ENCODE measurements at regions not wholly inside any gene's neighbourhood (a gene's known extent, or its start where the extent isn't known, plus 50 kb on each side); places are given as distances from the start of the nearest gene placed in this dataset.
"Not testable (repeated sequence)": the region's sequence is repeated elsewhere in the genome, so short reads cannot be mapped to it uniquely, and the experiment has no call there.

DNA sequence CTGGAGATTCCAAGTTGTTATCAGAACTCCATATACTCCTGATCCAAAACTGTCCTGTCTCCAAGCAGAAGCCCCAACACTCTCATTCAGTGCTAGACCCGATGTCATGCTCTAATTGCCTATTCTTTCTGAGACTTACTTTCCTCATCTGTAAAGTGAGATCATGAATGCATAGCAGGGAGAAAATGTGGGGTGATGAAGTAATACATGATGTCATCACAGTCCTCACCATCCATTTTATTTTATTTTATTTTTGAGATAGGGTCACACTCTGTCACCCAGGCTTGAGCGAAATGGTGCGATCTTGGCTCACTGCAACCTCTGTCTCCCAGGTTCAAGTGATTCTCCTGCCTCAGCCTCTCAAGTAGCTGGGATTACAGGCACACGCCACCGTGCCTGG is 1554.0 kb upstream of the ADGRL3 start:
- DNase-seq, result no peak
- H3K27me3 Mint-ChIP-seq, result no peaks in the 10 kb centered on the region
- H3K27ac Mint-ChIP-seq, result no peak overlapping the region
- peaks cover 5% of the 10 kb centered on the region for H3K9me3 Mint-ChIP-seq
- ChIA-PET CTCF (no interaction called here), POLR2A (no interaction called here)
- no peaks in the 10 kb centered on the region for H3K36me3 Mint-ChIP-seq (ENCODE audit: low read depth)
- no peak overlapping the region for H3K4me3 Mint-ChIP-seq
- H3K4me1 Mint-ChIP-seq, result no peaks in the 10 kb centered on the region

DNA sequence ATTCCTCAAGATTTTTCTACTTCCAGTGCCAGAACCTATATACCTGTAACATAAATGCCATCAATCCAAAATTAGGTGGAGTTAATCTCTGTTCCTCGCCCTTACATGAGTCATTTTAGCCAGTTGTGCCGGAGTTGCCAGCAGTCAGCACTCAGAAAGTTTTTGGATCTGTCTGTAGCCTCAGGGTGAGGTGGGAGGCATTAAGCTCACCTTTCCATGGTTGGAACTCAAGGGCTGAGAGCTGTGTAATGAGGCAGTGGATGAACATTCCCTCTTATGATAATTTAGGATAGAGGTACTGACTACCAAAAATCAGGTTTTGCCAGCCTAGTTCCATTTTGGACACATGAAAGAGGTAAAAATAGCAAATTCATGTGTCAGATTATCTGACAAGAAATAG is 1553.1 kb upstream of the ADGRL3 start:
- CTCF ChIA-PET, result no interaction called here
- H3K4me3 Mint-ChIP-seq, result no peak overlapping the region
- H3K36me3 Mint-ChIP-seq (ENCODE audit: low read depth), result no peaks in the 10 kb centered on the region
- DNase-seq, result no peak
- no peaks in the 10 kb centered on the region for H3K4me1 Mint-ChIP-seq
- H3K27ac Mint-ChIP-seq, result no peak overlapping the region
- H3K9me3 Mint-ChIP-seq, result peaks cover 7% of the 10 kb centered on the region
- POLR2A ChIA-PET, result no interaction called here
- no peaks in the 10 kb centered on the region for H3K27me3 Mint-ChIP-seq

DNA sequence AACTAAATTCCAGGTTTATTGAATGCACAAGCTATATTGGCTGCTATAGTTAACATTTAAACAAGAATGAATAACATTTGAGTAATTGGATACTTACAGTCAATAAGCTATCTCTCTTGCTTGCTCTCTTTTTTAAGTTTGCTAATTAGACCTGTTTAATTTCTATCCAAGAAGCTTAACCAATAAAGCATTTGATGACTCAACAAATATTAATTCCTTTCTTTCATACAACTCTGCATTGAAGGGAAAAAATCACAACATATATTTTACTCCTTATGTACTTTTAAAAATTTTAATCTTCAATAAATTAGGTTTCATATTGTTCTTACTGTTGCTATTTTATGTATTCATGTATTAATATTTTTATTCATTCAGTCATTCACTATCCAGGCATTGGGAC is 1552.6 kb upstream of the ADGRL3 start:
- CTCF ChIA-PET, result no interaction called here
- DNase-seq, result no peak
- H3K36me3 Mint-ChIP-seq (ENCODE audit: low read depth), result no peaks in the 10 kb centered on the region

GRCh38 chr4:59650861-59651260 is 1549.3 kb upstream of the ADGRL3 start:
- Mint-ChIP-seq H3K36me3 (ENCODE audit: low read depth) (no peaks in the 10 kb centered on the region), H3K27me3 (no peaks in the 10 kb centered on the region), H3K27ac (no peak overlapping the region), H3K4me3 (no peak overlapping the region), H3K4me1 (no peaks in the 10 kb centered on the region), H3K9me3 (peaks cover 11% of the 10 kb centered on the region)
- POLR2A ChIA-PET, result no interaction called here
- no peak for DNase-seq
- CTCF ChIA-PET, result no interaction called here

More for the DNA sequence above, 1552.6 kb upstream of the ADGRL3 start:
- H3K27ac Mint-ChIP-seq, result no peak overlapping the region
- H3K4me3 Mint-ChIP-seq, result no peak overlapping the region
- POLR2A ChIA-PET, result no interaction called here
- H3K27me3 Mint-ChIP-seq, result no peaks in the 10 kb centered on the region
- H3K4me1 Mint-ChIP-seq, result no peaks in the 10 kb centered on the region
- H3K9me3 Mint-ChIP-seq, result peaks cover 8% of the 10 kb centered on the region

DNA sequence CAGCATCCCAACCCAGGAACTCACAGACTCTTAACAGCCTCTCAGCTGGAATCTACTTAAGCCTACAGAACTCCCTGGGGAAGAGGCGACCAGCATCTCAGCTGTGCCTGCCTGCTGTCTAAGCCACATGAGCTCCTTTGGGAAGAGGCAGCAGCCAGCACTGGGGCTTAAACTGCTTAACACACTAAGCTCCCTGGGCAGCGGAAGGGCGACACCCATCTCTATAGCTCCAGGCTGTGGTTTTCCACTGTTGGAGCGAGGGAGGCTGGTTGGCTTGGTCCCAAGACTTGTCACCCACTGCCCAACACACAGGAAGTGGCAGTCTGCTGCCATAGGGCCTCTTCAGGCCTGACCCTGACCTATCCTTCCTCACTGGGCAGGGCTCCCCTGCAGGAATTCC is 1544.1 kb upstream of the ADGRL3 start:
- CTCF ChIA-PET, result no interaction called here
- no peak overlapping the region for H3K27ac Mint-ChIP-seq

GRCh38 chr4:59664771-59665170 is 1535.4 kb upstream of the ADGRL3 start:
- CTCF ChIA-PET, result no interaction called here

More for the DNA sequence above, 1544.1 kb upstream of the ADGRL3 start:
- Mint-ChIP-seq H3K27me3 (no peaks in the 10 kb centered on the region), H3K9me3 (peaks cover 16% of the 10 kb centered on the region), H3K4me1 (no peaks in the 10 kb centered on the region), H3K4me3 (no peak overlapping the region), H3K36me3 (ENCODE audit: low read depth) (no peaks in the 10 kb centered on the region)
- DNase-seq, result no peak
- POLR2A ChIA-PET, result no interaction called here

DNA sequence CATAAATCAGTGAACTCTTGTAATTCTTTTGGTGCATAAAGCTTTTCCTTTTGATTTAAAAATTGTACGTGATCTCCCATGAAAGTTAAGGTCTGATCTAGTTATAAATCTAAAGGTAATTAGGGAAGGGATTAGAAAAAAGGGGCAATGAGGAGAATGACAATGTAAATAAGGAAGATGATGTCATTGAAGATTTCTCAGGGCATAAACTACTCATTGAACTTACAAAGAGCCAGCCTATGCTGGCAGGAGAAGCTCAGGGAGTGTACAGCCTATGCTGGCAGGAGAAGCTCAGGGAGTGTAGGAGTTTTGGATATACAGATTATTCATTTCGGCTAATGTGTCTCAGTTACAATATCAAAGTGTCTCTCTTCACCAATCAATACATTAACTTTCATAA is 1533.5 kb upstream of the ADGRL3 start:
- Mint-ChIP-seq H3K36me3 (ENCODE audit: low read depth) (no peaks in the 10 kb centered on the region), H3K27me3 (no peaks in the 10 kb centered on the region), H3K4me1 (no peaks in the 10 kb centered on the region), H3K27ac (no peak overlapping the region), H3K9me3 (peaks cover 3% of the 10 kb centered on the region), H3K4me3 (no peak overlapping the region)
- ChIA-PET CTCF (no interaction called here), POLR2A (no interaction called here)
- no peak for DNase-seq

More at GRCh38 chr4:59664771-59665170, 1535.4 kb upstream of the ADGRL3 start:
- H3K27me3 Mint-ChIP-seq, result no peaks in the 10 kb centered on the region
- H3K9me3 Mint-ChIP-seq, result peaks cover 5% of the 10 kb centered on the region
- no peak for DNase-seq
- H3K27ac Mint-ChIP-seq, result no peak overlapping the region
- H3K4me1 Mint-ChIP-seq, result no peaks in the 10 kb centered on the region
- H3K36me3 Mint-ChIP-seq (ENCODE audit: low read depth), result no peaks in the 10 kb centered on the region
- POLR2A ChIA-PET, result no interaction called here
- H3K4me3 Mint-ChIP-seq, result no peak overlapping the region

DNA sequence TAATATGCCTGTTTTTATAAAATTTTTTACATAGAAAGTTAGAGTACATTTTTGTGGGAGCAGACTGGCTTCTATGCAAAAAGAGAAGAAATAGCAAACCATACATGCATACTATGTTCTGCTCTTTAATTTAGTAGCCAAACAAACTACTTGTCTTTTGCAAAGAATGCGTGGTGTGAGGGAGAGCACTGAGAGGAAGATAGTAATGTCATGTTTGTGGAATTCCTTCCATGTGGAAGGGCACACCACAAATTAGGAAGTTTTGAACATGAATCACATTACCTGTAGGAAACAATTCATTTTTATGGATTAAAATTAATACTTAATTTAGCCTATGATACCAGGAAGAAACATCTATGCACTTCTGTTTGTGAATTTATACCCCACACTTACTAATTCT is 1529.1 kb upstream of the ADGRL3 start:
- Mint-ChIP-seq H3K27me3 (no peaks in the 10 kb centered on the region), H3K4me3 (no peak overlapping the region), H3K27ac (no peak overlapping the region), H3K4me1 (no peaks in the 10 kb centered on the region), H3K9me3 (peaks cover 3% of the 10 kb centered on the region), H3K36me3 (ENCODE audit: low read depth) (no peaks in the 10 kb centered on the region)
- DNase-seq, result no peak
- ChIA-PET POLR2A (no interaction called here), CTCF (no interaction called here)

DNA sequence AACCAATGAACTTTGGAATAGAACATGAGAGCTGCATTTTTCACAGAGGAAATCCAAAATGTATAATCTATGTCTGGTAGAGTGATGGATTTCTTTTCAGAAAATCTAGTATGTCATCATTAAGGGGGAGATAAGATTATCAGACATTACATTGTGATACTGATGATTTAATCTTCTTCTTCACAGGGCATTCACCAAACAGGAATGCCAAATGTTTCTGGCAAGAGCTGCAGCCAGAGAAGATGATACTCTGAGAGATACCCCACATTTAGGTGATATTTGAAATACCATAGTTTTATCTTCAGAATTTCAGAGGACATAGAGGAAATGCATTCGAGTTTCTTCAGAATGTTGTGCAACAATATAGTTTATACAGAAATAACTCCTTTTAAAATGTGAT is 1523.7 kb upstream of the ADGRL3 start:
- H3K36me3 Mint-ChIP-seq (ENCODE audit: low read depth), result no peaks in the 10 kb centered on the region
- no peak for DNase-seq
- H3K9me3 Mint-ChIP-seq, result peaks cover 7% of the 10 kb centered on the region
- ChIA-PET POLR2A (no interaction called here), CTCF (no interaction called here)
- no peaks in the 10 kb centered on the region for H3K4me1 Mint-ChIP-seq
- H3K27ac Mint-ChIP-seq, result no peak overlapping the region
- H3K4me3 Mint-ChIP-seq, result no peak overlapping the region
- no peaks in the 10 kb centered on the region for H3K27me3 Mint-ChIP-seq

DNA sequence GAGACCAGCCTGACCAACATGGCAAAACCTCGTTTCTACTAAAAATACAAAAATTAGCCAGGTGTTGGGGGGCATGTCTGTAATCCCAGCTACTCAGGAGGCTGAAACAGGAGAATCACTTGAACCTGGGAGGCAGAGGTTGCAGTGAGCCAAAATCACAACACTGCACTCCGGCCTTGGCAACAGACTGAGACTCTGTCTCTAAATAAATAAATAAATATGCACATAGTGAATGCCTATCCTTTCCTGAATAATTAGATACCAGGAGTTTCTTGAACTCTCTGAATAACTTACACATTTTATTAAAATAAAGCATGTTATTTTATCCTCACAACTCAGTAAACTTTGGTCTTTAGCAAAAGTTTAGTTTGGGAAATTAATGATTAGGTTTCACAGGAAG is 1523.1 kb upstream of the ADGRL3 start:
- POLR2A ChIA-PET; H3K4me1 Mint-ChIP-seq; H3K9me3 Mint-ChIP-seq; CTCF ChIA-PET; H3K27me3 Mint-ChIP-seq; DNase-seq; H3K36me3 Mint-ChIP-seq (ENCODE audit: low read depth); H3K27ac Mint-ChIP-seq; H3K4me3 Mint-ChIP-seq: not testable (repeated sequence)

- ChIA-PET POLR2A (no interaction called here), CTCF (no interaction called here)
- Mint-ChIP-seq H3K36me3 (ENCODE audit: low read depth) (no peaks in the 10 kb centered on the region), H3K27me3 (no peaks in the 10 kb centered on the region), H3K4me1 (no peaks in the 10 kb centered on the region), H3K4me3 (no peak overlapping the region), H3K9me3 (peaks cover 2% of the 10 kb centered on the region), H3K27ac (no peak overlapping the region)
- DNase-seq, result no peak
Observed at GRCh38 chr4:59685626-59686025, 1514.5 kb upstream of the ADGRL3 start.

DNA sequence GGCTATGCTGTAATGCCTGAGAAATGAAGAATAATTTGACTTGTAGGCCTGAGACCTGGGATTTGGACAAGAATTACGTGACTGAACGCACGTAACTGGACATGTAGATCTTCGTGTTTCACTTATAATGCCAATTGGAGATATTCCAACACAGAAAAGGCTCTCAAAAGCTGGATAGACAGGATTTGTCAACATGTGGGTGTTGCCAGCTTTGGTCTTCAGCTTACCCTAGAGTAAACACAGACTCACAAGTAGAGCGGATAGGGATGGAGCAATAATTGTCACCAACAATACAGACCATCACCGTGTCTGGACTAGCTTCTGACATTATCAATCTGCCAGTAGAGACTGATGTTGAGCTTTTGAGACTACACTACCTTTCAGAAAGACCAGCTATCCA is 1511.0 kb upstream of the ADGRL3 start:
- H3K36me3 Mint-ChIP-seq (ENCODE audit: low read depth), result no peaks in the 10 kb centered on the region
- POLR2A ChIA-PET, result no interaction called here
- H3K4me3 Mint-ChIP-seq, result no peak overlapping the region
- no peaks in the 10 kb centered on the region for H3K4me1 Mint-ChIP-seq
- no peaks in the 10 kb centered on the region for H3K27me3 Mint-ChIP-seq
- no peak overlapping the region for H3K27ac Mint-ChIP-seq
- CTCF ChIA-PET, result no interaction called here
- no peak for DNase-seq
- H3K9me3 Mint-ChIP-seq, result no peaks in the 10 kb centered on the region

DNA sequence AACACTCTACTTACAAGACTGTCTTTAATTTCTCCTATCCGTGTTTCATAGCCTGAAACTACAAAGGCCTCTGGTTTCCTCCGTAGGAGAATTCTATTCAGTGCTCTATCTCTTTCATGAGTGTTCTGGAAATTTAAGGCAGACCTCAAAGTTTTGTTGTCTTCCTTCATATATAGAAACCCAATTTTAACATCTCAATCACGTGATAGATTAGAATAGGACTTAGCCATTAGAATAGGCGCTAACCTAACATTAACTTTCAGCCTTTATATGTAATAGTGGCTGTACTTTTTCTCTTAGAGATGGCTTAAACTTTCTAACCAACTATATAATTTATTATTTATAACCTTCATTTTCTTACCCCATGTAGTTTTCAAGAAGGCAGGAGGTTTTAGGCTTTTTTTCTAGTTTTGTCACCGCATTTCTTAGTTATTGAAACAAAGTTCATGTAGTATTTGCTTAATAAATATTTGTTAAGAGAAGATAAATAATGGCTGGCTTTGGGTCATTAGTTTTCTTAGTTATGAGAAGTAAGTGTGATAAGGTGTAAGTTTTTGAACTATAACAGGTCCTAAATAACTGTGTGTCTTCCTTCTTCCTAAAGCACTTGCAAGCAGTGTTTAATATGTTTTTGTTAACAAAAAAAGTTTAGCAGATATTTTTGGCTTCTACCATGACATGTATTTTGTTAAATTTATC is 1504.6 kb upstream of the ADGRL3 start:
- H3K27ac Mint-ChIP-seq, result no peak overlapping the region
- no peak for DNase-seq

DNA sequence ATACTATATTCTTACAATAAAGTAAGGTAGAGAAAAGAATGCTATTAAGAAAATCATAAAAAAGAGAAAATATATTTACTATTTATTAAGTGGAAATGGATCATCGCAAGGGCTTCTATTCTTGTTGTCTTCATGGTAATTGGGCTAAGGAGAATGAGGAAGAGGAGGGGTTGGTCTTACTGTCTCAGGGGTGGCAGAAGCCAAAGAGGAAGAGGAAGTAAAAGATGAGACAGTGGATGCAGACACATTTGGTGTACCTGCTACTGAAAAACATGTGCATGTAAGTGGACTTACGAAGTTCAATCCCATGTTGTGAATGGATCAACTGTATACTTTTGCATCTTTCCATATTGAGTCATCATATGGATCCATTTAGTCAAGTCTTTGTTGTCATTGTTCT is 1502.1 kb upstream of the ADGRL3 start:
- Mint-ChIP-seq H3K36me3 (ENCODE audit: low read depth) (no peaks in the 10 kb centered on the region), H3K4me3 (no peak overlapping the region), H3K4me1 (no peaks in the 10 kb centered on the region), H3K9me3 (no peaks in the 10 kb centered on the region), H3K27me3 (no peaks in the 10 kb centered on the region), H3K27ac (no peak overlapping the region)
- DNase-seq, result no peak
- ChIA-PET POLR2A (no interaction called here), CTCF (no interaction called here)

More for the DNA sequence above, 1504.6 kb upstream of the ADGRL3 start:
- Mint-ChIP-seq H3K36me3 (ENCODE audit: low read depth) (no peaks in the 10 kb centered on the region), H3K4me3 (no peak overlapping the region), H3K4me1 (no peaks in the 10 kb centered on the region), H3K9me3 (no peaks in the 10 kb centered on the region), H3K27me3 (no peaks in the 10 kb centered on the region)
- ChIA-PET CTCF (no interaction called here), POLR2A (no interaction called here)

GRCh38 chr4:59700651-59701050 is 1499.5 kb upstream of the ADGRL3 start:
- H3K4me1 Mint-ChIP-seq, result no peaks in the 10 kb centered on the region
- no peaks in the 10 kb centered on the region for H3K9me3 Mint-ChIP-seq
- POLR2A ChIA-PET, result no interaction called here
- DNase-seq, result no peak
- H3K36me3 Mint-ChIP-seq (ENCODE audit: low read depth), result no peaks in the 10 kb centered on the region
- H3K4me3 Mint-ChIP-seq, result no peak overlapping the region
- CTCF ChIA-PET, result no interaction called here
- no peak overlapping the region for H3K27ac Mint-ChIP-seq
- no peaks in the 10 kb centered on the region for H3K27me3 Mint-ChIP-seq
